Fibroblast of pulmonary artery (primary cell): ENCODE measurements at regions not wholly inside any gene's neighbourhood (a gene's known extent, or its start where the extent isn't known, plus 50 kb on each side); places are given as distances from the start of the nearest gene placed in this dataset.
"Not testable (repeated sequence)": the region's sequence is repeated elsewhere in the genome, so short reads cannot be mapped to it uniquely, and the experiment has no call there.

Experiments
- DNase-seq: peaks from one replicate; pipeline ENCODE4 v3.0.0-alpha.2; 2010; ENCODE audit warnings: low read depth
- H3K4me3 ChIP-seq: replicated peaks from 2 replicates; pipeline ENCODE4 v1.5.1; 2011; ENCODE audit warnings: low read depth, mild to moderate bottlenecking, control low read depth, low read length, moderate library complexity
- CTCF ChIP-seq: IDR thresholded peaks from 2 replicates; pipeline ENCODE4 v1.5.1; 2011; ENCODE audit warnings: mild to moderate bottlenecking, control low read depth, low read length, inconsistent platforms; ENCODE audit errors: missing control alignments

GRCh38 chr16:63131503-63131902 is 1095.3 kb upstream of the CDH8 start:
- TF ChIP-seq CTCF = no peak
- no peak for DNase-seq
- no peak overlapping the region for H3K4me3 ChIP-seq

- TF ChIP-seq CTCF = no peak
- H3K4me3 ChIP-seq = no peak overlapping the region
- DNase-seq = no peak
Observed at GRCh38 chr16:63130942-63131341, 1094.7 kb upstream of the CDH8 start.

DNA sequence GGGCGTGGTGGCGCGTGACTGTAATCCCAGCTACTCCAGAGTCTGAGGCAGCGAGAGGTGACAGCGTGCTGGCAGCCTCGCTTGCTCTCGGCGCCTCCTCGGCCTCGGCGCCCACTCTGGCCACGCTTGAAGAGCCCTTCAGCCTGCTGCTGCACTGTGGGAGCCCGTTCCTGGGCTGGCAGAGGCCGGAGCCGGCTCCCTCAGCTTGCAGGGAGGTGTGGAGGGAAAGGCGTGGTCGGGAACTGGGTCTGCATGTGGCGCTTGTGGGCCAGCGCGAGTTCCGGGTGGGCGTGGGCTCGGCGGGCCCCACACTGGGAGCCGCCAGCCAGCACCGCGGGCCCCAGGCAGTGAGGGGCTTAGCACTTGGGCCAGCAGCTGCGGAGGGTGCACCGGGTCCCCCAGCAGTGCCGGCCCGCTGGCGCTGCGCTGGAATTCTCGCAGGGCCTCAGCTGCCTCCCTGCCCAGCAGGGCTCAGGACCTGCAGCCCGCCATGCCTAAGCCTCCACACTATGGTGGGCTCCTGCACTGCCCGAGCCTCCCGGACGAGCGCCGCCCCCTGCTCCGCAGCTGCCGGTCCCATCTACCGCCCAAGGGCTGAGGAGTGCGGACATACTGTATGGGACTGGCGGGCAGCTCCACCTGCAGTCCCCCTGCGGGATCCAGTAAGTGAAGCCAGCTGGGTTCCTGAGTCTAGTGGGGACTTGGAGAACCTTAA is 1093.3 kb upstream of the CDH8 start:
- DNase-seq = no peak
- no peak overlapping the region for H3K4me3 ChIP-seq
- no peak for TF ChIP-seq CTCF

DNA sequence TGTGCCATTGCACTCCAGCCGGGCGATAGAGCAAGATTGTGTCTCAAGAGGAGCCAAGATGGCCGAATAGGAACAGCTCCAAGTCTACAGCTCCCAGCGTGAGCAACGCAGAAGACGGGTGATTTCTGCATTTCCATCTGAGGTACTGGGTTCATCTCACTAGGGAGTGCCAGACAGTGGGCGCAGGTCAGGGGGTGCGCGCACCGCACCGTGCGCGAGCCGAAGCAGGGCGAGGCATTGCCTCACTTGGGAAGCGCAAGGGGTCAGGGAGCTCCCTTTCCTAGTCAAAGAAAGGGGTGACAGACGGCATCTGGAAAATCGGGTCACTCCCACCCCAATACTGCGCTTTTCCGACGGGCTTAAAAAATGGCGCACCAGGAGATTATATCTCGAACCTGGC is 1083.7 kb upstream of the CDH8 start:
- H3K4me3 ChIP-seq, DNase-seq: not testable (repeated sequence)

DNA sequence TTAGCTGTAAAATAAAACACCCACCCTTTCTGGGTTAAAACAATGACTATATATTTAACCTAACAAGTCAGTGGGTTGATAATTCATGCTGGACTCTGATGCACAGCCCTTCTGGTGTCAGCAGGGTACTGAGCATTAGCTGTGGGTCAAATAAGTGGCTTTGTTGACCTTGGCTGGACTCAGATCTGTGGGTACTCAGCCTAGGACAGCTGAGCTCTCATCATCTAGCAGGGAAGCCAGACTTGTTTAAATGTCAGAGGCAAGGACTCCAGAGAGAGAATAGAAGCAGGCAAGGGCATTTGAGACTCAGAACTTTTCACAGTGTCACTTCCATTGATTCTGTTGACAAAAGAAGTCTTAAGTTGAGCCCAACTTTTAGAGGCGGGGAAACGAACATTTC is 1063.8 kb upstream of the CDH8 start:
- no peak overlapping the region for H3K4me3 ChIP-seq
- TF ChIP-seq CTCF = no peak
- DNase-seq = no peak

DNA sequence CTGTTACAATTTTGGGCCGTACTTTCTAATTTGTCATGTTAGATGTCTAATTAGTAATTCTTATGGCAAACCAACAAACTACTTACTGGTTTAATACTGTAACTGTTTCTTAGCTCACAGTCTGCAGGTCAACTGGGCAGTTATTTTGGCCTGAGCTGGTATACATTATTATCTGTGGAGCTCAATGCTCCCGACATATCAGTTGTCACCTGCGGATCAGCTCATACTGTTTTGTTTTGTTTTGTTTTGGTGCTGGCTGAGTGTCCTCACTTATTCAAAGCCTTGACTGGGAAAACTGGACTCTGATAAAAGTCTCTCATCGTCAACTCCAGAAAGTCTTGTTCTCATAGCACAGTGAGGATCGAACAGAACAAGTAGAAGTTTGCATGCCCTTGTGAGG is 1060.6 kb upstream of the CDH8 start:
- DNase-seq = no peak
- no peak overlapping the region for H3K4me3 ChIP-seq
- TF ChIP-seq CTCF = no peak

GRCh38 chr16:63092736-63093135 is 1056.5 kb upstream of the CDH8 start:
- DNase-seq = no peak
- no peak for TF ChIP-seq CTCF
- no peak overlapping the region for H3K4me3 ChIP-seq
